Osteocyte (in vitro differentiated cells): ENCODE measurements at regions not wholly inside any gene's neighbourhood (a gene's known extent, or its start where the extent isn't known, plus 50 kb on each side); places are given as distances from the start of the nearest gene placed in this dataset.

Experiments used
- DNase-seq: peaks from one replicate; pipeline ENCODE4 v3.0.0; 2021; ENCODE audit warnings: mixed read lengths; ENCODE audit not compliant: unreplicated experiment; ENCODE audit errors: extremely low spot score
- H3K27ac Mint-ChIP-seq: one replicate; pipeline ENCODE4 v1.8.0; 2021; ENCODE audit warnings: mild to moderate bottlenecking, mixed read lengths; ENCODE audit not compliant: unreplicated experiment
- H3K27me3 Mint-ChIP-seq: one replicate; pipeline ENCODE4 v1.8.0; 2021; ENCODE audit warnings: mixed read lengths; ENCODE audit not compliant: unreplicated experiment
- H3K36me3 Mint-ChIP-seq: one replicate; pipeline ENCODE4 v1.8.0; 2021; ENCODE audit warnings: mixed read lengths; ENCODE audit not compliant: unreplicated experiment
- H3K4me1 Mint-ChIP-seq: one replicate; pipeline ENCODE4 v1.8.0; 2021; ENCODE audit warnings: mixed read lengths; ENCODE audit not compliant: unreplicated experiment
- H3K4me3 Mint-ChIP-seq: one replicate; pipeline ENCODE4 v1.8.0; 2021; ENCODE audit warnings: mild to moderate bottlenecking, moderate library complexity, mixed read lengths; ENCODE audit not compliant: unreplicated experiment
- H3K9me3 Mint-ChIP-seq: one replicate; pipeline ENCODE4 v1.8.0; 2021; ENCODE audit warnings: mixed read lengths; ENCODE audit not compliant: unreplicated experiment
- CTCF ChIP-seq: fragments of 200-600 bp; sonication (generic); IDR thresholded peaks from 2 replicates; pipeline ENCODE4 v1.5.0; 2021; ENCODE audit warnings: antibody characterized with exemption, mild to moderate bottlenecking, moderate library complexity

GRCh38 chr1:87556326-87556725, 227.6 kb downstream of the LMO4 start:
- Mint-ChIP-seq H3K4me3 (no peak overlapping the region), H3K36me3 (no peaks in the 10 kb centered on the region), H3K9me3 (peaks cover 10% of the 10 kb centered on the region), H3K27me3 (no peaks in the 10 kb centered on the region), H3K27ac (no peak overlapping the region), H3K4me1 (no peaks in the 10 kb centered on the region)
- TF ChIP-seq CTCF, result no peak
- no peak for DNase-seq

GRCh38 chr1:87558921-87559320, 230.2 kb downstream of the LMO4 start:
- Mint-ChIP-seq H3K27me3 (no peaks in the 10 kb centered on the region), H3K36me3 (no peaks in the 10 kb centered on the region), H3K4me3 (no peak overlapping the region), H3K27ac (no peak overlapping the region), H3K4me1 (no peaks in the 10 kb centered on the region), H3K9me3 (peaks cover 4% of the 10 kb centered on the region)
- no peak for DNase-seq
- no peak for TF ChIP-seq CTCF

GRCh38 chr1:87560137-87560536, 231.5 kb downstream of the LMO4 start:
- Mint-ChIP-seq H3K27me3 (no peaks in the 10 kb centered on the region), H3K27ac (no peak overlapping the region), H3K4me1 (no peaks in the 10 kb centered on the region), H3K36me3 (no peaks in the 10 kb centered on the region), H3K4me3 (no peak overlapping the region), H3K9me3 (peaks cover 4% of the 10 kb centered on the region)
- no peak for DNase-seq
- TF ChIP-seq CTCF, result no peak

- H3K36me3 Mint-ChIP-seq, result no peaks in the 10 kb centered on the region
- H3K4me1 Mint-ChIP-seq, result no peaks in the 10 kb centered on the region
- peaks cover 4% of the 10 kb centered on the region for H3K9me3 Mint-ChIP-seq
- no peak overlapping the region for H3K4me3 Mint-ChIP-seq
- DNase-seq, result no peak
- no peak overlapping the region for H3K27ac Mint-ChIP-seq
- no peak for TF ChIP-seq CTCF
- H3K27me3 Mint-ChIP-seq, result no peaks in the 10 kb centered on the region
These were observed 232.1 kb downstream of the LMO4 start for GRCh38 chr1:87560601-87561360.

- Mint-ChIP-seq H3K27ac (no peak overlapping the region), H3K27me3 (no peaks in the 10 kb centered on the region), H3K9me3 (no peaks in the 10 kb centered on the region), H3K36me3 (no peaks in the 10 kb centered on the region), H3K4me1 (no peaks in the 10 kb centered on the region), H3K4me3 (no peak overlapping the region)
- no peak for DNase-seq
- TF ChIP-seq CTCF, result no peak
These were observed 234.5 kb downstream of the LMO4 start for GRCh38 chr1:87563211-87563610.
